K562 (cell line): ENCODE measurements at regions not wholly inside any gene's neighbourhood (a gene's known extent, or its start where the extent isn't known, plus 50 kb on each side); places are given as distances from the start of the nearest gene placed in this dataset.

Experiments used
- BRD4 ChIP-seq: fragments of 200-600 bp; sonication (generic); IDR thresholded peaks from 2 replicates; pipeline ENCODE4 v1.6.1; 2017; ENCODE audit warnings: inconsistent platforms
- CHD2 ChIP-seq: IDR thresholded peaks from 2 replicates; pipeline ENCODE4 v1.6.1; 2011; ENCODE audit warnings: low read depth, low read length
- CHD4 ChIP-seq: fragments of 200-600 bp; sonication (generic); IDR thresholded peaks from 3 replicates; pipeline ENCODE4 v1.6.1; 2012; ENCODE audit warnings: low read depth, mild to moderate bottlenecking, mixed read lengths, low read length, inconsistent platforms; ENCODE audit not compliant: insufficient read depth, insufficient replicate concordance, poor library complexity, severe bottlenecking
- CLOCK ChIP-seq: fragments of 250-450 bp; sonication (Bioruptor Pico); IDR thresholded peaks from 2 replicates; pipeline ENCODE4 v1.4.0; 2020; ENCODE audit warnings: mild to moderate bottlenecking, moderate library complexity, borderline replicate concordance
- CREB3 ChIP-seq: fragments of 450-650 bp; conservative IDR thresholded peaks from 2 replicates; pipeline ENCODE4 v1.6.1; 2016; ENCODE audit warnings: missing genetic modification characterization, low read depth, mild to moderate bottlenecking, missing compliant biosample characterization, moderate library complexity
- FOXJ2 ChIP-seq: fragments of 200-800 bp; sonication (Bioruptor generic); IDR thresholded peaks from 2 replicates; pipeline ENCODE4 v1.6.1; 2016; ENCODE audit warnings: missing genetic modification characterization, missing compliant biosample characterization
- KAT8 ChIP-seq: fragments of 450-650 bp; IDR thresholded peaks from 2 replicates; pipeline ENCODE4 v1.6.1; 2016; ENCODE audit warnings: low read depth, mild to moderate bottlenecking
- LCOR ChIP-seq: sonication (generic); formaldehyde crosslinking; IDR thresholded peaks from 2 replicates; pipeline ENCODE4 v1.8.0; 2022; ENCODE audit warnings: mild to moderate bottlenecking, missing genetic modification reagents
- NEUROD1 ChIP-seq: fragments of 150-350 bp; IDR thresholded peaks from 2 replicates; pipeline ENCODE4 v1.6.1; 2014; ENCODE audit warnings: borderline replicate concordance, low read length, low read depth; ENCODE audit not compliant: partially characterized antibody
- PHTF2 ChIP-seq: fragments of 250-450 bp; sonication (Bioruptor Pico); IDR thresholded peaks from 2 replicates; pipeline ENCODE4 v1.5.0; 2021; ENCODE audit warnings: mild to moderate bottlenecking
- RAD21 ChIP-seq, 2 experiments: fragments of 250-450 bp in 1 of 2; fragments of 450-650 bp in 1 of 2; sonication (Bioruptor Pico) in 1 of 2; formaldehyde crosslinking in 1 of 2; IDR thresholded peaks in 1 of 2; conservative IDR thresholded peaks in 1 of 2; 2 replicates each; pipeline versions ENCODE4 v1.4.0 to v1.8.0; 2020 to 2022; ENCODE audit warnings: mild to moderate bottlenecking in 2 of 2, moderate library complexity in 1 of 2
- SMAD2 ChIP-seq: fragments of 150-350 bp; IDR thresholded peaks from 2 replicates; pipeline ENCODE4 v1.6.1; 2014; ENCODE audit warnings: low read depth, mild to moderate bottlenecking, low read length
- ZNF124 ChIP-seq: sonication (generic); formaldehyde crosslinking; IDR thresholded peaks from 2 replicates; pipeline ENCODE4 v1.8.1; 2022; ENCODE audit warnings: missing genetic modification reagents
- ZNF24 ChIP-seq: fragments of 450-650 bp; IDR thresholded peaks from 2 replicates; pipeline ENCODE4 v1.6.1; 2016
- ZNF407 ChIP-seq: fragments of 450-650 bp; IDR thresholded peaks from 2 replicates; pipeline ENCODE4 v1.6.1; 2016; ENCODE audit warnings: low read depth

GRCh38 chr6:28769626-28770402 lies 154.0 kb downstream of the TRIM27 start (continued):
- TF ChIP-seq BRD4 (no peak), PHTF2 (CRISPR knock-in tag) (no peak), ZNF24 (peak; percentile 29; the same call in 1 of the 2 replicates), NEUROD1 (peak; percentile 50), RAD21 (CRISPR knock-in tag; conservative IDR thresholded peaks at IDR 0.05 in 1 of 2, IDR thresholded peaks at IDR 0.05 in 1 of 2) (peak; percentile 88 to 92), LCOR (CRISPR knock-in tag) (no peak), FOXJ2 (peak; percentile 97), ZNF407 (no peak), SMAD2 (no peak), CHD4 (no peak), CHD2 (no peak), CLOCK (CRISPR knock-in tag) (no peak), KAT8 (no peak), CREB3 (no peak), ZNF124 (no peak)
